GM19468 (cell line): ENCODE measurements at regions not wholly inside any gene's neighbourhood (a gene's known extent, or its start where the extent isn't known, plus 50 kb on each side); places are given as distances from the start of the nearest gene placed in this dataset.

Experiments
- ATAC-seq: cut with Tn5 transposase; IDR thresholded peaks from one replicate; pipeline ENCODE4 v1.9.1; 2021; ENCODE audit warnings: mild to moderate bottlenecking, moderate library complexity, moderate number of reproducible peaks; ENCODE audit not compliant: unreplicated experiment; ENCODE audit errors: extremely low read depth

- ATAC-seq, result no peak
These were observed 1489.5 kb downstream of the BRD1 start for GRCh38 chr22:48337957-48338792.

- ATAC-seq, result no peak
These were observed 1491.2 kb downstream of the BRD1 start for GRCh38 chr22:48336339-48337060.

- no peak for ATAC-seq
These were observed 1492.1 kb downstream of the BRD1 start for GRCh38 chr22:48335442-48336139.

GRCh38 chr22:48334971-48335370, 1492.7 kb downstream of the BRD1 start:
- ATAC-seq, result no peak

GRCh38 chr22:48333816-48334735, 1493.6 kb downstream of the BRD1 start:
- ATAC-seq, result no peak

- ATAC-seq, result no peak
These were observed 1494.3 kb downstream of the BRD1 start for GRCh38 chr22:48333323-48333763.

GRCh38 chr22:48332438-48333322, 1495.0 kb downstream of the BRD1 start:
- no peak for ATAC-seq

GRCh38 chr22:48331691-48332220, 1495.9 kb downstream of the BRD1 start:
- ATAC-seq, result no peak

GRCh38 chr22:48331266-48331665, 1496.4 kb downstream of the BRD1 start:
- no peak for ATAC-seq

GRCh38 chr22:48327721-48328120, 1500.0 kb downstream of the BRD1 start:
- no peak for ATAC-seq

GRCh38 chr22:48323746-48324145, 1503.9 kb downstream of the BRD1 start:
- ATAC-seq, result no peak

- no peak for ATAC-seq
These were observed 1504.8 kb downstream of the BRD1 start for GRCh38 chr22:48322907-48323306.

GRCh38 chr22:48321986-48322545, 1505.6 kb downstream of the BRD1 start:
- ATAC-seq, result no peak

- ATAC-seq, result no peak
These were observed 1506.8 kb downstream of the BRD1 start for GRCh38 chr22:48320683-48321451.

GRCh38 chr22:48320048-48320682, 1507.5 kb downstream of the BRD1 start:
- no peak for ATAC-seq

- no peak for ATAC-seq
These were observed 1508.2 kb downstream of the BRD1 start for GRCh38 chr22:48319321-48320047.
